Large intestine (tissue), 3 donors: ENCODE measurements at regions not wholly inside any gene's neighbourhood (a gene's known extent, or its start where the extent isn't known, plus 50 kb on each side); places are given as distances from the start of the nearest gene placed in this dataset.

Source experiments
- DNase-seq, 2 donors: peaks; one replicate each; pipeline versions ENCODE4 v3.0.0 to v3.0.0-alpha.2; 2013
- H3K27ac ChIP-seq: one replicate; pipeline ENCODE4 v1.5.1; 2013; ENCODE audit warnings: low read length
- H3K27me3 ChIP-seq: 2 replicates; pipeline ENCODE4 v1.6.1; 2013; ENCODE audit warnings: low read length; ENCODE audit not compliant: control insufficient read depth, insufficient read depth
- H3K36me3 ChIP-seq: 2 replicates; pipeline ENCODE4 v1.6.1; 2013; ENCODE audit warnings: low read length; ENCODE audit not compliant: control insufficient read depth, insufficient read depth
- H3K4me1 ChIP-seq: one replicate; pipeline ENCODE4 v1.6.1; 2013; ENCODE audit warnings: low read length; ENCODE audit not compliant: control insufficient read depth, insufficient read depth
- H3K4me3 ChIP-seq: one replicate; pipeline ENCODE4 v1.5.1; 2013; ENCODE audit warnings: low read length
- H3K9me3 ChIP-seq: one replicate; pipeline ENCODE4 v1.6.1; 2013; ENCODE audit warnings: mild to moderate bottlenecking, low read depth, low read length, moderate library complexity; ENCODE audit not compliant: control insufficient read depth
- WGBS: methylation state at CpG from one replicate; pipeline ENCODE4 v1.1.5; 2013; ENCODE audit warnings: low lambda C conversion rate; ENCODE audit not compliant: insufficient coverage; 5-methylcytosine and 5-hydroxymethylcytosine counted together

DNA sequence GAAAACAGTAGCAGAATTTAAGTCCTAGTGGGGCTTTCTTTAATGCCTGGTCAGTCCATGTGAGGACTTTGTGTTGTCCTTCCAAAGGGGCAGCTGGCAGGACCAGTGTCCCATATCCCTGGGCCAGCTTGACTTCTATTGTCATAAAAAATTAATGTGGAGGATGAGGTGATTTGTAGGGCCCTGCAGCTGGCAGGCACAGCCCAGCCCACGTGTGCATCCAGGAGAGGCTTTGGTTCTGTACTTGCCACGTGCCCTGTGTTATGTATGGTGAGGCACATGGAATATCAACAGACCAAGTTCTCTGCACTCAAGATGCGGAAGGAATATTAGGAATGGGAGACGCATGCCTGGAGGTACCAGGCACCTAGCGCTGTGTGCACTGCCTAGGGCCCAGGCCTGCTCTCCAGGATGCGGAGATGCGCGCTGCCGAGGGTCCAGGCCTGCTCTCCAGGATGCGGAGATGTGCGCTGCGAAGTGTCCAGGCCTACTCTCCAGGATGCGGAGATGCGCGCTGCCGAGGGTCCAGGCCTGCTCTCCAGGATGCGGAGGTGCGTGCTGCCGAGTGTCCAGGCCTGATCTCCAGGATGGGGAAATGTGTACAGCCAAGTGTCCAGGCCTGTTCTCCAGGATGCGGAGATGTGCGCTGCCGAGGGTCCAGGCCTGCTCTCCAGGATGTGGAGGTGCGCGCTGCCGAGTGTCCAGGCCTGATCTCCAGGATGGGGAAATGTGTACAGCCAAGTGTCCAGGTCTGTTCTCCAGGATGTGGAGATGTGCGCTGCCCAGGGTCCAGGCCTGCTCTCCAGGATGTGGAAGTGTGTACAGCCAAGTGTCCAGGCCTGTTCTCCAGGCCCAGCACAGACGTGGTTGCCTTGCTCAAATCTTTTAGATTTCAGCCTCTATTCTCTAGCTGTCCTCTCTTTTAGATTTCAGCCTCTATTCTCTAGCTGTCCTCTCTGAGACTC lies 183.3 kb upstream of the ROPN1 start:
- Histone ChIP-seq H3K4me1 (peaks cover 3% of the 10 kb centered on the region), H3K27ac (no peak overlapping the region), H3K4me3 (no peak overlapping the region), H3K36me3 (no peaks in the 10 kb centered on the region), H3K27me3 (no peaks in the 10 kb centered on the region), H3K9me3 (no peaks in the 10 kb centered on the region)
- no CpG with 5 or more reads among the region's 27 CpGs for WGBS
- DNase-seq: no peak

- Histone ChIP-seq H3K4me3 (no peak overlapping the region), H3K27me3 (no peaks in the 10 kb centered on the region), H3K36me3 (no peaks in the 10 kb centered on the region), H3K27ac (no peak overlapping the region), H3K4me1 (peaks cover 3% of the 10 kb centered on the region), H3K9me3 (no peaks in the 10 kb centered on the region)
- DNase-seq: no peak
- WGBS: no CpG with 5 or more reads among the region's 2 CpGs
Measured at GRCh38 chr3:124177071-124177470, 185.1 kb upstream of the ROPN1 start.

- H3K27ac ChIP-seq: no peak overlapping the region
- no peaks in the 10 kb centered on the region for H3K36me3 ChIP-seq
- no peaks in the 10 kb centered on the region for H3K9me3 ChIP-seq
- no peak overlapping the region for H3K4me3 ChIP-seq
- H3K4me1 ChIP-seq: peaks cover 3% of the 10 kb centered on the region
- no peak for DNase-seq
- WGBS: 100% methylated on average over 1 of the region's 3 CpGs
- no peaks in the 10 kb centered on the region for H3K27me3 ChIP-seq
Measured at GRCh38 chr3:124178531-124178930, 186.6 kb upstream of the ROPN1 start.

DNA sequence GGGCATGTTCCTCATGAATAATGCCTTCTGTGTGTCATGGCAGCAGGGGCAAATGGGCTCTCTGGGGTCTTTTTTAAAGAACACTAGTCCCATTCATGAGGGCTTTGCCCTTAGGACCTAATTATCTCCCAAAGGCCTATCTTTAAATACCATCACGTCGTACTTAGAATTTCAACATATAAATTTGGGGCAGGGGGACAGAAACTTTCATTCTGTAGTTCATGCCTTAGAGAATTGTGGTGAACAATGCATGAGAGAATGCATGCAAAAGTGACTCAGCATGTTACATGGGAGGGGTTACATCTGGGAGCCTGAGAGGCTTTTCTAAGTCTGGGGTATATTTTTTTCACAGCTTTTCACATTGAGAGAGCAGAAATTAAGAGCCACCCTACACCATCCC lies 208.5 kb upstream of the ROPN1 start:
- Histone ChIP-seq H3K4me1 (no peaks in the 10 kb centered on the region), H3K36me3 (no peaks in the 10 kb centered on the region), H3K27me3 (peaks cover 4% of the 10 kb centered on the region), H3K9me3 (no peaks in the 10 kb centered on the region), H3K27ac (no peak overlapping the region), H3K4me3 (no peak overlapping the region)
- DNase-seq: no peak
- 70% methylated on average over 2 of the region's 2 CpGs for WGBS

GRCh38 chr3:124201226-124201625 lies 209.3 kb upstream of the ROPN1 start:
- Histone ChIP-seq H3K27ac (no peak overlapping the region), H3K4me3 (no peak overlapping the region), H3K27me3 (peaks cover 4% of the 10 kb centered on the region), H3K4me1 (no peaks in the 10 kb centered on the region), H3K36me3 (no peaks in the 10 kb centered on the region), H3K9me3 (no peaks in the 10 kb centered on the region)
- WGBS: no CpG with 5 or more reads among the region's 3 CpGs
- DNase-seq: no peak

GRCh38 chr3:124201786-124202185 lies 209.9 kb upstream of the ROPN1 start:
- no peaks in the 10 kb centered on the region for H3K36me3 ChIP-seq
- no peaks in the 10 kb centered on the region for H3K4me1 ChIP-seq
- H3K9me3 ChIP-seq: no peaks in the 10 kb centered on the region
- H3K4me3 ChIP-seq: no peak overlapping the region
- peaks cover 4% of the 10 kb centered on the region for H3K27me3 ChIP-seq
- DNase-seq: peak in 1 of 2 donors; percentile 14
- WGBS: no CpG with 5 or more reads among the region's 2 CpGs
- H3K27ac ChIP-seq: no peak overlapping the region

- H3K27me3 ChIP-seq: no peaks in the 10 kb centered on the region
- H3K36me3 ChIP-seq: no peaks in the 10 kb centered on the region
- no peaks in the 10 kb centered on the region for H3K9me3 ChIP-seq
- DNase-seq: peak in 1 of 2 donors; percentile 6
- H3K4me1 ChIP-seq: no peaks in the 10 kb centered on the region
- WGBS: no CpG with 5 or more reads among the region's 4 CpGs
- H3K27ac ChIP-seq: no peak overlapping the region
- H3K4me3 ChIP-seq: no peak overlapping the region
Measured at GRCh38 chr3:124202754-124203153, 210.8 kb upstream of the ROPN1 start.

- H3K27ac ChIP-seq: no peak overlapping the region
- no peaks in the 10 kb centered on the region for H3K27me3 ChIP-seq
- H3K36me3 ChIP-seq: no peaks in the 10 kb centered on the region
- H3K4me3 ChIP-seq: no peak overlapping the region
- no peaks in the 10 kb centered on the region for H3K4me1 ChIP-seq
- no CpG with 5 or more reads among the region's 2 CpGs for WGBS
- no peaks in the 10 kb centered on the region for H3K9me3 ChIP-seq
- DNase-seq: no peak
Measured at GRCh38 chr3:124203292-124203691, 211.4 kb upstream of the ROPN1 start.

GRCh38 chr3:124206225-124207055 lies 214.5 kb upstream of the ROPN1 start:
- DNase-seq: no peak
- no peaks in the 10 kb centered on the region for H3K4me1 ChIP-seq
- no peak overlapping the region for H3K27ac ChIP-seq
- WGBS: no CpG with 5 or more reads among the region's 5 CpGs
- no peaks in the 10 kb centered on the region for H3K36me3 ChIP-seq
- no peaks in the 10 kb centered on the region for H3K9me3 ChIP-seq
- H3K4me3 ChIP-seq: no peak overlapping the region
- H3K27me3 ChIP-seq: no peaks in the 10 kb centered on the region

- H3K27ac ChIP-seq: no peak overlapping the region
- H3K4me1 ChIP-seq: no peaks in the 10 kb centered on the region
- H3K4me3 ChIP-seq: no peak overlapping the region
- H3K9me3 ChIP-seq: no peaks in the 10 kb centered on the region
- DNase-seq: no peak
- H3K36me3 ChIP-seq: no peaks in the 10 kb centered on the region
- WGBS: no CpG with 5 or more reads among the region's 5 CpGs
- H3K27me3 ChIP-seq: no peaks in the 10 kb centered on the region
Measured at GRCh38 chr3:124207077-124207476, 215.2 kb upstream of the ROPN1 start.
